ENCODE measurements at regions not wholly inside any gene's neighbourhood (a gene's known extent, or its start where the extent isn't known, plus 50 kb on each side); places are given as distances from the start of the nearest gene placed in this dataset.

GRCh38 chr14:43316427-43316826 lies 1190.7 kb downstream of the FSCB start:
- Histone ChIP-seq H3K79me2 (ENCODE audit: control insufficient read depth, insufficient read depth, low read length) (no peaks in the 10 kb centered on the region), H3K9ac (ENCODE audit: low read length) (no peak overlapping the region), H2AFZ (ENCODE audit: insufficient read depth, low read depth, low read length, poor library complexity, severe bottlenecking) (no peak overlapping the region), H3K27me3 (replicated peaks in 1 of 4; ENCODE audit: control extremely low read depth in 1 of 4, control insufficient read depth in 3 of 4, insufficient read depth in 4 of 4, low read length in 3 of 4) (no peaks in the 10 kb centered on the region), H3K27ac (ENCODE audit: low read length in 2 of 2) (no peak overlapping the region), H4K20me1 (ENCODE audit: control insufficient read depth, insufficient read depth, low read length, poor library complexity, severe bottlenecking) (no peaks in the 10 kb centered on the region), H3K4me1 (ENCODE audit: control insufficient read depth in 2 of 2, insufficient read depth in 2 of 2, low read length in 2 of 2) (no peaks in the 10 kb centered on the region), H3K4me3 (ENCODE audit: control extremely low read depth in 1 of 5, extremely low read depth in 1 of 5, insufficient read depth in 1 of 5, low read depth in 2 of 5, low read length in 4 of 5) (no peak overlapping the region), H3K36me3 (replicated peaks in 1 of 2; ENCODE audit: control extremely low read depth in 1 of 2, control insufficient read depth in 1 of 2, extremely low read depth in 1 of 2, insufficient read depth in 2 of 2, low read length in 1 of 2) (no peaks in the 10 kb centered on the region), H3K4me2 (replicated peaks; ENCODE audit: low read depth, low read length, poor library complexity, severe bottlenecking) (no peak overlapping the region), H3K9me3 (ENCODE audit: control extremely low read depth in 1 of 3, control insufficient read depth in 2 of 3, insufficient read depth in 1 of 3, low read length in 2 of 3) (no peaks in the 10 kb centered on the region)
- ChIA-PET CTCF (no interaction called here), POLR2A (no interaction called here)
- TF ChIP-seq, protein P1, sequence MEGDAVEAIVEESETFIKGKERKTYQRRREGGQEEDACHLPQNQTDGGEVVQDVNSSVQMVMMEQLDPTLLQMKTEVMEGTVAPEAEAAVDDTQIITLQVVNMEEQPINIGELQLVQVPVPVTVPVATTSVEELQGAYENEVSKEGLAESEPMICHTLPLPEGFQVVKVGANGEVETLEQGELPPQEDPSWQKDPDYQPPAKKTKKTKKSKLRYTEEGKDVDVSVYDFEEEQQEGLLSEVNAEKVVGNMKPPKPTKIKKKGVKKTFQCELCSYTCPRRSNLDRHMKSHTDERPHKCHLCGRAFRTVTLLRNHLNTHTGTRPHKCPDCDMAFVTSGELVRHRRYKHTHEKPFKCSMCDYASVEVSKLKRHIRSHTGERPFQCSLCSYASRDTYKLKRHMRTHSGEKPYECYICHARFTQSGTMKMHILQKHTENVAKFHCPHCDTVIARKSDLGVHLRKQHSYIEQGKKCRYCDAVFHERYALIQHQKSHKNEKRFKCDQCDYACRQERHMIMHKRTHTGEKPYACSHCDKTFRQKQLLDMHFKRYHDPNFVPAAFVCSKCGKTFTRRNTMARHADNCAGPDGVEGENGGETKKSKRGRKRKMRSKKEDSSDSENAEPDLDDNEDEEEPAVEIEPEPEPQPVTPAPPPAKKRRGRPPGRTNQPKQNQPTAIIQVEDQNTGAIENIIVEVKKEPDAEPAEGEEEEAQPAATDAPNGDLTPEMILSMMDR (IDR thresholded peaks at IDR 0.05): no peak
- H3K9me3 Mint-ChIP-seq (ENCODE audit: insufficient read depth): no peaks in the 10 kb centered on the region
- no peak for ATAC-seq (ENCODE audit: low read depth)
- intact Hi-C loops (cut with micrococcal nuclease): no loop called here
- no peaks in the 10 kb centered on the region for H3K4me1 Mint-ChIP-seq
- no peaks in the 10 kb centered on the region for H3K27me3 Mint-ChIP-seq
- no peak for DNase-seq
- no peak overlapping the region for H3K27ac Mint-ChIP-seq
- no CpG with 5 or more reads among the region's 2 CpGs for WGBS (ENCODE audit: insufficient coverage)
- H3K4me3 Mint-ChIP-seq: no peak overlapping the region

GRCh38 chr14:43313719-43314118 lies 1193.4 kb downstream of the FSCB start:
- Histone ChIP-seq H3K4me2 (replicated peaks; ENCODE audit: low read depth, low read length, poor library complexity, severe bottlenecking) (no peak overlapping the region), H3K4me1 (ENCODE audit: control insufficient read depth in 2 of 2, insufficient read depth in 2 of 2, low read length in 2 of 2) (no peaks in the 10 kb centered on the region), H3K9ac (ENCODE audit: low read length) (no peak overlapping the region), H4K20me1 (ENCODE audit: control insufficient read depth, insufficient read depth, low read length, poor library complexity, severe bottlenecking) (no peaks in the 10 kb centered on the region), H3K9me3 (ENCODE audit: control extremely low read depth in 1 of 3, control insufficient read depth in 2 of 3, insufficient read depth in 1 of 3, low read length in 2 of 3) (no peaks in the 10 kb centered on the region), H3K27me3 (replicated peaks in 1 of 4; ENCODE audit: control extremely low read depth in 1 of 4, control insufficient read depth in 3 of 4, insufficient read depth in 4 of 4, low read length in 3 of 4) (no peaks in the 10 kb centered on the region), H2AFZ (ENCODE audit: insufficient read depth, low read depth, low read length, poor library complexity, severe bottlenecking) (no peak overlapping the region), H3K36me3 (replicated peaks in 1 of 2; ENCODE audit: control extremely low read depth in 1 of 2, control insufficient read depth in 1 of 2, extremely low read depth in 1 of 2, insufficient read depth in 2 of 2, low read length in 1 of 2) (no peaks in the 10 kb centered on the region), H3K4me3 (ENCODE audit: control extremely low read depth in 1 of 5, extremely low read depth in 1 of 5, insufficient read depth in 1 of 5, low read depth in 2 of 5, low read length in 4 of 5) (no peak overlapping the region), H3K27ac (ENCODE audit: low read length in 2 of 2) (no peak overlapping the region), H3K79me2 (ENCODE audit: control insufficient read depth, insufficient read depth, low read length) (no peaks in the 10 kb centered on the region)
- no CpG with 5 or more reads among the region's 1 CpG for WGBS (ENCODE audit: insufficient coverage)
- no peaks in the 10 kb centered on the region for H3K4me1 Mint-ChIP-seq
- DNase-seq (no peak), ATAC-seq (ENCODE audit: low read depth) (no peak)
- H3K27ac Mint-ChIP-seq: no peak overlapping the region
- POLR2A ChIA-PET: no interaction called here
- H3K27me3 Mint-ChIP-seq: no peaks in the 10 kb centered on the region
- CTCF ChIA-PET: no interaction called here
- intact Hi-C loops (cut with micrococcal nuclease): no loop called here
- no peaks in the 10 kb centered on the region for H3K9me3 Mint-ChIP-seq (ENCODE audit: insufficient read depth)
- no peak for TF ChIP-seq EZH2 (IDR thresholded peaks at IDR 0.05; ENCODE audit: borderline replicate concordance, insufficient read depth, low read depth, low read length, poor library complexity, severe bottlenecking)
- TF ChIP-seq, protein P1 (IDR thresholded peaks at IDR 0.05): no peak
- no peak overlapping the region for H3K4me3 Mint-ChIP-seq

Measured in B cell (primary cell).